SK-N-MC (cell line): ENCODE measurements at regions not wholly inside any gene's neighbourhood (a gene's known extent, or its start where the extent isn't known, plus 50 kb on each side); places are given as distances from the start of the nearest gene placed in this dataset.

Source experiments
- EZH2 ChIP-seq: fragments of 200-600 bp; sonication (generic); IDR thresholded peaks from one replicate; pipeline ENCODE4 v1.6.1; 2017; ENCODE audit warnings: antibody characterized with exemption
- POLR2AphosphoS5 ChIP-seq: IDR thresholded peaks from 2 replicates; pipeline ENCODE4 v1.6.1; 2012; ENCODE audit warnings: mild to moderate bottlenecking, low read depth, low read length, borderline replicate concordance

DNA sequence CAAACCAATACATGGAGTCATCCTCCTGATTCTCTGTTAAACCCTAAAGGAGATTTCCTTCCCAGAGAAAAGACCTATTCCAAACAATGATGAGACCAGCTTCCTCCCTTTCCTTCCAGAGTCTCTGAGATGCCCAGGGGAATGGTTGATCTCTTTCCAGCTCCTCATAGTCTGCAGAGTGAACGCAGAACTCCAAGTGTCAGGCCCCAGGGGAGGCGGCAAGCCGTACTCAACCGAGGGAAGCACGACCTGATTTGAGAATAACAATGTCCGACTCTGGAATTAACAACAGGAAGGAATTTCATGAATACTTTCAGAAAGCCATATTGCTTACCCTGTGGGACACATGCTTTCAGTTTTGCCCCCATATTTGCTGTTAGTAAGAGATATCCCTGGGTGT is 241.7 kb upstream of the GLI3 start:
- TF ChIP-seq EZH2 (no peak), POLR2AphosphoS5 (no peak)
